NCI-H82 (cell line): ENCODE measurements at regions not wholly inside any gene's neighbourhood (a gene's known extent, or its start where the extent isn't known, plus 50 kb on each side); places are given as distances from the start of the nearest gene placed in this dataset.
"Not testable (repeated sequence)": the region's sequence is repeated elsewhere in the genome, so short reads cannot be mapped to it uniquely, and the experiment has no call there.

ENCODE experiments used
- DNase-seq: peaks from one replicate; lab custom pipeline; 2025; lab: John Stamatoyannopoulos, UW

GRCh38 chr17:5952518-5952917, 117.7 kb upstream of the WSCD1 start:
- no peak for DNase-seq

DNA sequence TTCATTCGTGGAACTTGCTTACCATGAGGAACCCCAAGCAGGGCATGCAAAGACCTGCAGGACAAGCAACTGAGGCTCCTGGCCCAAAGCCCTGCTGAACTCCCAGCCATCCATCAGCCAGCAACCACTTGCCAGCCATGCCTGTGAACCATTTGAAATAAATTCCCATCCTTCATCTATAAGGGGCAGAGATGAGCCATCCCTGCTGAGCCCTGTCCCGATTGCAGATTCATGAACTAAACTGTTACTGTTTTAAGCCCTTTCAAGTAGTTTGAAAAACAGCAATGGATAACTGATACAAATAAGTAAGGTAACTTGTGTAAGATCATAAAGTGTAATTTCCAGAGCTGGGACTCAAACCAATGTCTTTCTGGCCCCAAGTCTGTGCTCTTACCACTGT, 114.4 kb upstream of the WSCD1 start:
- no peak for DNase-seq

- no peak for DNase-seq
These were observed 111.3 kb upstream of the WSCD1 start for GRCh38 chr17:5958850-5959249.

DNA sequence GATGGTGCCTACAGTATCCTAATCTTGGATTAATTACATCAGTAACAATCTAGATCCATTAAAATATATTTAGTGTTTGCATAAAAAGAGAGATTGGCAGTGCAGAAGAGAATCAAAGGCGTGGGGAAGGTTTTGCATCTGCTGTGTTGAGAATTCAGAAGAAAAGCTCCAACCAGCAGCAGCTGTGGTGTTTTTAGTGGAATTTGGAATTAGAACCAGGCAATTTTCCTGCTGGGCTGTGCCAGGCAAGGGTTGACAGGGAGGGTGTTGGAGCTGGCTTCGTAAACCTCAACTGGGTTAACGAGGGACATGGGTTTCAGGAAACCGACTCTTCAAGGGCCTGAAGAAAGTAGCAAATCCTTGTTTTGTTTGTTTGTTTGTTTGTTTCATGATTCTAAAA, 107.8 kb upstream of the WSCD1 start:
- no peak for DNase-seq

DNA sequence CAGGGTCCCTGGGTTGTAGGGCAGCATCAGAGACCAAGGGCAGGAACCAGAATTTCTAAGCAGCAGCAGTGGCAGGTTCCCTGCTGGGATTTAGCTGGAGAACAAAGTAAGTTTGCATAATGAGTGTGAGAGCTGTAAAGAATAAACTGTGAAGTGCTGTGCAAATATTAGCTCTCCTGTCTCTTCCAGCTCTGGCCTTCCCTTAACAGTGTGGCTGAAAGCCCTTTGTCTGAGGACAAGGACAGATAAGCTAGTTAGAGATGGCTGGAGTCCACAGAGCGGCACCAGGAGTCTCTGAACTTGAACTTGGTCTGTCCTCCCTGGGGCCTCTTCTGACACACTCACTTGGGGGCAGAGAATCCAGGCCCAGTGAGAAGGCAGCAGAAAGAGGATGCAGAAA, 98.2 kb upstream of the WSCD1 start:
- DNase-seq = no peak

DNA sequence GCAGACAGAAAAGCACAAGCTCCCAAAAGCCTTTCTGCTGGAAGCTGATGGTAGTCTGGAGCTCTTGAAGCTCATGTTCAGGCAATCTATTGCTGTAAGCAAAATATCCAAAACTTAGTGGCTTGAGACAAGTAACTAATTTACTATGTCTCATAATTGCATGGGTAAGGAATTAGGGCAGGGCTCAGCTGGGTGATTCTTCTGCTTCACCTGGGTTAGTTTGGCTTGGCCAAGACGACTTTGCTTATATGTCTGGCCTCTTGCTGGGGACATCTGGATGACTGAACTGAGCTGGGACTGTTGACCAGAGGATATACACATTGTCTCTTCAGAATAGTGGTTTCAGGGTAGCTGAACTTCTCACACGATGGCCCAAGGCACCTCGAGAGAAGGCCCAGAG, 96.8 kb upstream of the WSCD1 start:
- no peak for DNase-seq

DNA sequence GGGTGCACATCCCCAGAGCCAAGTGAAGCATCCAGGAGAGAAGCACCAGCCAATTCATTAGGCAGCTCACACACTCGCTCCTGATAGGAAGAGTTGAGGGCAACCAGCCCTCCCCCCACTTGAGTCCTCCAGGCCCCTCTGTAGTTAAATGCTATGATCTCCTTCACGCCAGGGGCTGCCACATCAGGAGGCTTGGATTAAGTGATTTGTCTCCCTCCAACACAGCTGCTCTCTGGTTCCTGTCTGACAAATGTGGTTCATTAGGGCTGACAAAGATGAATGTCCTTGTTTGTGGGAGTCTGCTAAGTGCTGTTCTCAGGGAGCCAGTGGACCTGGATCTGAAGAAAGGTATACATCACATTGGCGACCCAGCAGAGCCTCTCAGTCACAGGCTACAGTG, 94.5 kb upstream of the WSCD1 start:
- DNase-seq = peak; percentile 95

GRCh38 chr17:5976251-5976650, 93.9 kb upstream of the WSCD1 start:
- DNase-seq = peak; percentile 30

DNA sequence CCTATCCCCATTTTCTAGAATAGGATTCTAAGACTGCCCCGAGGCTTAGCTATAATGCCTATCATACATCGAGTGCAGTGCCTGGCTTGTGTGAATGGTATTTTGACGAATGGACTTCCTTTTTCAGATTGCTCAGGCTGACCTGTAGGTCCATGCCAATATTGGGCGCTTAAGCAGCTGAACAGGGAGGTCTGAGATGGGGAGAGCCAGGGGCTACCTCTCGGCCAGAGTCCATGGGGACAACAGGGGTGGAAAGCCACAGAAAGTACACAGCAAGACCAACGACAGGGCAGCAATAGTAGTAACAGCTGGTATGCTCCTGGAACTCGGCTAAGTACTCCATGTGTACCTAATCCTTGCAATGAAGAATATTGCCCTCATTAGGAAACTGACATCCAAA, 91.7 kb upstream of the WSCD1 start:
- DNase-seq = peak; percentile 37

- peak; percentile 9 for DNase-seq
These were observed 89.2 kb upstream of the WSCD1 start for GRCh38 chr17:5980941-5981340.

GRCh38 chr17:5986644-5987043, 83.5 kb upstream of the WSCD1 start:
- no peak for DNase-seq

DNA sequence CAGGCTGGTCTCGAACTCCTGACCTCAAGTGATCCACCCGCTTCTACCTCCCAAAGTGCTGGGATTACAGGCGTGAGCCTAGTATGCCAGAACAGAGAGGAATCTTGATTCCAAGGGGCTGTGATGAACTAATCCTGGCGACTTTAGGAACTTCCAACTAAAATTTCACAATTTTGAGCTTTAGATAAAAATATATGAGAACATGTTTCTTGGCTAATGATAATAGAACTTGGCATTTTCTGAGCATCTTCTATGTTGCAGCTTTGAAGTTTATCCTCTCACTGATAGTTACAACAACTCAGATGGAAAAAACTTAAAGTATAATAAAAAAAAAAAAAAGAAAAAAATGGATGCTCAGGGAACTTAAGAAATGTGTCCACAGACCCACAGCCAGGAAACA, 69.8 kb upstream of the WSCD1 start:
- no peak for DNase-seq

GRCh38 chr17:6003221-6003620, 67.0 kb upstream of the WSCD1 start:
- not testable (repeated sequence) for DNase-seq

- no peak for DNase-seq
These were observed 64.2 kb upstream of the WSCD1 start for GRCh38 chr17:6005939-6006338.

DNA sequence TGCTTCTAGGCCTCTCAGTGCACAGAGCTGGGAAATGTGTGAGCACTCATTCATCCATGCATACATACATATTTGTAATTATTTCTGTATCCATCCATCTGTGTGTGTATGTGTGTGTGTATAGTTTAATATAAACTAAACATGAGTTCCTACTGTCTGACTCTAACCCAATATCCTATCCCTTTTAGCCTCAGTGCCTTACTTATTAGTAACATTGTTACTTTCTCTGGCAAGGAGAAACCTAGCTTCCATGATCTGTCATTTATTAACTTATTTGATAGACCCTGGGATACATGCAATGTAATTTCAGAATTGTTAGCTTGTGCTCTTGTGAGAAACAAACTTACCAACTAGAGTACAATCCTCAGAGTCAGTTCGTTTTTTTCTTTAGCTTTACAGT, 59.0 kb upstream of the WSCD1 start:
- no peak for DNase-seq

DNA sequence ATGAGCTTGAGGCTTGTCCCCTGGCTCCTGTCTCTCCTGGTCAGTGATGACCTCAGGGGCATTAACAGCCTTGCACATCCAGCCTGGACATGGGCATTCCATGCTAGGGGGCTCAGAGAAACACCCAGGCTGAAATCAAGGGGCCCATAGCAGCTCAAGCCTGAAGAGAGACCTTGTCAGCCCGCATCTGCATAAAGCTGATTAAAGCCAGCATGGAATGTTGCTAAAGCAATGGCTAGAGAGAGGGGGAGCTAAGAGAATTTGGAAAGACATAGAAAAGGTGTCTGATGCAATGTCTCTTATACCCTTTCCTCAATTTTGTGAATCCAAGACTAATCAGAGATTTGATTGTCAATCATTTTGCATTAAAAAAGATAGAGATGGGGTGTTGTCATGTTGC, 51.4 kb upstream of the WSCD1 start:
- DNase-seq = peak; percentile 9

- DNase-seq = no peak
These were observed 50.2 kb upstream of the WSCD1 start for GRCh38 chr17:6019959-6020358.

- DNase-seq = no peak
These were observed 49.7 kb upstream of the WSCD1 start for GRCh38 chr17:6020376-6021010.
